ENCODE measurements at regions not wholly inside any gene's neighbourhood (a gene's known extent, or its start where the extent isn't known, plus 50 kb on each side); places are given as distances from the start of the nearest gene placed in this dataset.

DNA sequence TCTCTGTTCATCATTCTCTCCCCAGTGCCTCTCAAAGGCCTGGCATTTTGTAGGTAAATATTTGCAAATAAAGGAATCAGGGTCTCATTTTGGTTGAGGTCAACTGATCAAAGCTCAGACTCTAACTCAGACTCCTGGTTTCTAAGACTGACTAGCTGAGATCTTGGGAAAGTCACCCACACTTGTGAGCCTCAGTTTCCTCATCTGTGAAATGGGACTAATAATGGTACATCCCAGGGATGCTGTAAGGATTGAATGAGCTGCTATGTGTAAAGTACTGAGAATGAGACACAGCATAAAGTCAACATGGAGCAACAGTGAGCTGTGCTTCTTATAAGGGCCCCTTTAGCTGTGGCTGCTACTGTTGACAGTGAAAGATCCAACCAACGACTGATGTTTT, 70.6 kb upstream of the XYLT1 start:
- DNase-seq (ENCODE audit: low spot score), result no peak
- H3K27ac Mint-ChIP-seq (ENCODE audit: unreplicated experiment), result no peak overlapping the region
- no peaks in the 10 kb centered on the region for H3K4me1 Mint-ChIP-seq (ENCODE audit: low read depth)
- TF ChIP-seq, protein P1, sequence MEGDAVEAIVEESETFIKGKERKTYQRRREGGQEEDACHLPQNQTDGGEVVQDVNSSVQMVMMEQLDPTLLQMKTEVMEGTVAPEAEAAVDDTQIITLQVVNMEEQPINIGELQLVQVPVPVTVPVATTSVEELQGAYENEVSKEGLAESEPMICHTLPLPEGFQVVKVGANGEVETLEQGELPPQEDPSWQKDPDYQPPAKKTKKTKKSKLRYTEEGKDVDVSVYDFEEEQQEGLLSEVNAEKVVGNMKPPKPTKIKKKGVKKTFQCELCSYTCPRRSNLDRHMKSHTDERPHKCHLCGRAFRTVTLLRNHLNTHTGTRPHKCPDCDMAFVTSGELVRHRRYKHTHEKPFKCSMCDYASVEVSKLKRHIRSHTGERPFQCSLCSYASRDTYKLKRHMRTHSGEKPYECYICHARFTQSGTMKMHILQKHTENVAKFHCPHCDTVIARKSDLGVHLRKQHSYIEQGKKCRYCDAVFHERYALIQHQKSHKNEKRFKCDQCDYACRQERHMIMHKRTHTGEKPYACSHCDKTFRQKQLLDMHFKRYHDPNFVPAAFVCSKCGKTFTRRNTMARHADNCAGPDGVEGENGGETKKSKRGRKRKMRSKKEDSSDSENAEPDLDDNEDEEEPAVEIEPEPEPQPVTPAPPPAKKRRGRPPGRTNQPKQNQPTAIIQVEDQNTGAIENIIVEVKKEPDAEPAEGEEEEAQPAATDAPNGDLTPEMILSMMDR (IDR thresholded peaks at IDR 0.05), result no peak
- peaks cover 2% of the 10 kb centered on the region for H3K27me3 Mint-ChIP-seq (ENCODE audit: low read depth)
- H3K9me3 Mint-ChIP-seq (ENCODE audit: low read depth), result peaks cover 7% of the 10 kb centered on the region
- no peak overlapping the region for H3K4me3 Mint-ChIP-seq (ENCODE audit: unreplicated experiment)
- no peaks in the 10 kb centered on the region for H3K36me3 Mint-ChIP-seq (ENCODE audit: low read depth)

DNA sequence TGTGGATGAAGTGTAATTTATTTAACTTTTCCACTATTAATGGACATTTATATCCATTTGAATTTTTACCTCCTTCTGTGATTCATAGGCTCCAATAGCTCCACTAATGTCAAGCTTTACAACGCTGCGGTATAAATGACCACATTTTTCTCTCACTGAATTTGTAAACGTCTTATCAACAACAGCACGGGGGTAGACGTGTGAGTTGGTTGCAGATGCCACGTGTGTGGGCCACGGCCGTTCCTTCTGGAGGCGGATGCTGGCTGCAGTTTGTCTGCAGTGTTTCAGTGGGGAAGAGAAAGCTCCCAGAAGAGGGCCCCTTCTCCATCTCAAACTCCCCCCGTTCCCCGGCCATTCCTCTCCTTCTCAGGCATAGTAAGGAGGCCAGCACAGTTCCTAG, 68.2 kb upstream of the XYLT1 start:
- no peak for DNase-seq (ENCODE audit: low spot score)
- H3K27me3 Mint-ChIP-seq (ENCODE audit: low read depth), result peaks cover 4% of the 10 kb centered on the region
- TF ChIP-seq, protein P1 (IDR thresholded peaks at IDR 0.05), result no peak
- no peak overlapping the region for H3K27ac Mint-ChIP-seq (ENCODE audit: unreplicated experiment)
- H3K36me3 Mint-ChIP-seq (ENCODE audit: low read depth), result no peaks in the 10 kb centered on the region
- no peaks in the 10 kb centered on the region for H3K4me1 Mint-ChIP-seq (ENCODE audit: low read depth)
- no peak overlapping the region for H3K4me3 Mint-ChIP-seq (ENCODE audit: unreplicated experiment)
- H3K9me3 Mint-ChIP-seq (ENCODE audit: low read depth), result no peaks in the 10 kb centered on the region

DNA sequence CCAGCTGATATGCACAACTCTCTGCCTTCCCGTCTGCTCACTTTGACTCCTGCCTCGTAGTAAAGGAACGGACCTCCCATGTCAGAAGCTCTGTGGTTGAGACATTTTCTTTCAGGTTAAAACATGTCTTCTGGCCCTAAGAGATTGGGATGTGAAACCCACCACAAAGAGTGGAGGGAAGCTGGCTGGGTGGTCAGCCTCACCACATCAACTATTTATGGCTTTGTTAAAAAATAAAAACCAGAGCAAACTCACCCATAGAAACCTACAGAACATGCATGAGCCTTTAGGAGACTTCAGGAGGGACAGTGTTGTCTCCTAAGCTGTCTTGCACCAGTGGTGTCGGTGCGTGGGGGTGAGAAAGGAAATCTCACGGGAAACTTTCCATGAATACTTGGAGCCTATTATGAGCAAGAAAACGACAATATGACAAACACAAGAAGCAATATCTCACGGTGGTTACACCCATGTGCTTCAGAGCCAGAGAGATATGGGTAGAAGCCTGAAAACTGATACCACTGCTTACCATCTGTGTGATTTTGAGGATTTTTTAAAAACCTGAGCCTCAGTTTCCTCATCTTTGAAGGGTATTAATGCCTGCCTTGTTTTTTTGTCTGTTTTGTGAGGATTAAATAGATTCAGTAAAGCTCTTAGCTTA, 61.7 kb upstream of the XYLT1 start:
- TF ChIP-seq, protein P1 (IDR thresholded peaks at IDR 0.05), result no peak
- no peaks in the 10 kb centered on the region for H3K4me1 Mint-ChIP-seq (ENCODE audit: low read depth)
- no peak overlapping the region for H3K4me3 Mint-ChIP-seq (ENCODE audit: unreplicated experiment)
- no peak overlapping the region for H3K27ac Mint-ChIP-seq (ENCODE audit: unreplicated experiment)
- no peak for DNase-seq (ENCODE audit: low spot score)
- peaks cover 6% of the 10 kb centered on the region for H3K9me3 Mint-ChIP-seq (ENCODE audit: low read depth)
- peaks cover 4% of the 10 kb centered on the region for H3K27me3 Mint-ChIP-seq (ENCODE audit: low read depth)
- no peaks in the 10 kb centered on the region for H3K36me3 Mint-ChIP-seq (ENCODE audit: low read depth)

DNA sequence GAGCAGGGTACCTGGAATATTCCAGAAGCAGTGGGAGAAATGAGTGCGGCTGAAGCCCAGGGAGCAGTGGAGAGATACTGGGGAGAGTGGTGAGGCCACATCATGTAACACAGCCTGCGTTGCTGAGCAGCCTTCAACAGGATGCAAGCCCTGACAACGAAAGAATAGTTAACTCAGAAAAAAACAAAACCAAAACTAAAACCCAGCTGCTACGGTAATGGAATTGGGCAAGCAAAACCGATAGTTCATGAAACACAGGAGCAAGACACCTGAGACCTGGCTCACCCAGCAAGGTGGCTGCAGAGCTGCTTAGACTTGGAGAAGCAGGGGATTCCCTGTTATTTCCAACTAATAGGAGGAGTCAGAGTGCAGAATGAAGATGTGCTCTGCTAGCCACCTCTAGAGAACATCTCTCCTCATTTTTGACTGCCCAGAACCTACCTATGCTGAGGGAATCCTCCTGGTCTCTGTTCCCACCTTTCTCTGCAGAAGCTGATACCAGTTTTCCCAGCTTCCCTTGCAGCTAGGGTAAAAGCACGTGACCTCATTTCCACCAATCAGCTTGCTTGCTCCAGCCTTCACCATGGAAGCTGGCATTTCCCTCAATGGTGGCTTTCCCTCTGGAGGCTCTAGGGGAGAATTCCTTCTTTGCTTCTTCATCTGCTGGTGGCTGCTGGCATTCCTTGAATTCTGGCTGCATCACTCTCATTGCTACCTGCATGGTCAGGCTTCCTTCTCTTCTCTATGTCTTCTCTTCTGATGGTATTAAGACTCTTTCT, 59.4 kb upstream of the XYLT1 start:
- Mint-ChIP-seq H3K27ac (ENCODE audit: unreplicated experiment) (no peak overlapping the region), H3K9me3 (ENCODE audit: low read depth) (peaks cover 6% of the 10 kb centered on the region), H3K27me3 (ENCODE audit: low read depth) (no peaks in the 10 kb centered on the region), H3K4me1 (ENCODE audit: low read depth) (no peaks in the 10 kb centered on the region), H3K4me3 (ENCODE audit: unreplicated experiment) (no peak overlapping the region), H3K36me3 (ENCODE audit: low read depth) (no peaks in the 10 kb centered on the region)
- DNase-seq (ENCODE audit: low spot score), result no peak
- TF ChIP-seq, protein P1 (IDR thresholded peaks at IDR 0.05), result no peak

DNA sequence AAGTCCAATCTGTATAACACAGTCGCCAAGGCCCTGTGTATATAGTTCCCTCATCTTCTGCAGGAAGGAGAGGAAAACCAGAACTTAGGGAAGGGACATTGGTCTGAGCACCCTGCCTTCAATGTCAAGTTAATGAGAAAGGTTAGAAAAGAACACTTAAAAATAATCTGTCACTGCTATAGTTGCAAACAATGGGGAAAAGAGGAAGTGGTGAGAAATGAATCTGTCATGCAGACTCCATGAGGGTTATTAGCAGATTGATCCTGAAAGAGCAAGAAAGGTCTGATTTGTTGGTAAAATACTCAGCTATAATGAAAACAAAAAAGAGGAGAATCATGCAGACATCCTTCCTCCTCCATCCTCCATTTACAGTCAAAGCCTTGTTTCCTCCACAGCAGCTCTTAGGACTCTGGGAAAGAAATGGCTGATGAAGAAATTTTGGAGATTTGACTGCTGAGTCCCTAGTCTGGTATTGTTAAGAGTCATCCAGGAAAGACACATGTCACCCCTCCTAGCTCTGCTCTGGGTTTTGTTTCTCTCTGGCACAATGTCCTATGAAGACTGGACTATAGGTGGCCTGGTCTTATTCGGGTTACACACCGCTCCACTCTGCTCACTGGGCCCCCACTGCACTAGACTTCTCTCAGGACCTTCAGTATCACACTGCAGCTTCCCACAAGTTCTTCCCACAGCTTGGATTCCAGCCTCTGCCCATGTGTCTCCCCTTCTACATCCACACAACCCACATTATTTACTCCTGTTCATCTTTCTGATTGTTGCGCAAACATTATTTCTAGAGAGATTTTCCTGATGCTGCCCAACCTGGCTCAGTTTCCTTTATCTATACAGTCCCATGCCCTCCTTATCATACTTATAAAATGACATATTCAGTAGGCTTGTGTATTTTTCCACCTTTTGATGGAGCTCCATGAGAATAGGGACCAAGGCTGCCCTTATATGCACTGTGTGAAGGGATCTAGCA, 56.5 kb upstream of the XYLT1 start:
- peaks cover 6% of the 10 kb centered on the region for H3K9me3 Mint-ChIP-seq (ENCODE audit: low read depth)

More for the DNA sequence above, 56.5 kb upstream of the XYLT1 start:
- H3K27ac Mint-ChIP-seq (ENCODE audit: unreplicated experiment), result no peak overlapping the region
- H3K27me3 Mint-ChIP-seq (ENCODE audit: low read depth), result peaks cover 2% of the 10 kb centered on the region
- no peaks in the 10 kb centered on the region for H3K4me1 Mint-ChIP-seq (ENCODE audit: low read depth)
- TF ChIP-seq, protein P1 (IDR thresholded peaks at IDR 0.05), result no peak
- DNase-seq (ENCODE audit: low spot score), result no peak
- H3K36me3 Mint-ChIP-seq (ENCODE audit: low read depth), result no peaks in the 10 kb centered on the region
- H3K4me3 Mint-ChIP-seq (ENCODE audit: unreplicated experiment), result no peak overlapping the region
